Loucy (cell line): ENCODE measurements at regions not wholly inside any gene's neighbourhood (a gene's known extent, or its start where the extent isn't known, plus 50 kb on each side); places are given as distances from the start of the nearest gene placed in this dataset.

ENCODE experiments used
- CTCF ChIP-seq: fragments of 200-600 bp; sonication (generic); conservative IDR thresholded peaks from 2 replicates; pipeline ENCODE4 v1.5.1; 2014; ENCODE audit warnings: mild to moderate bottlenecking, antibody characterized with exemption, low read length
- EZH2phosphoT487 ChIP-seq: fragments of 200-600 bp; IDR thresholded peaks from 2 replicates; pipeline ENCODE4 v1.6.1; 2018; ENCODE audit warnings: antibody characterized with exemption, mild to moderate bottlenecking, moderate library complexity, borderline replicate concordance

GRCh38 chr2:187749804-187750431 is 195.7 kb upstream of the TFPI start:
- no peak for TF ChIP-seq CTCF
- no peak for TF ChIP-seq EZH2phosphoT487
